ENCODE measurements at regions not wholly inside any gene's neighbourhood (a gene's known extent, or its start where the extent isn't known, plus 50 kb on each side); places are given as distances from the start of the nearest gene placed in this dataset.

GRCh38 chr12:124418791-124419190 lies 123.9 kb downstream of the RFLNA start:
- H3K27me3 ChIP-seq (ENCODE audit: low read depth, low read length) = no peaks in the 10 kb centered on the region
- peaks cover 27% of the 10 kb centered on the region for H3K36me3 ChIP-seq (replicated peaks; ENCODE audit: low read depth, low read length)
- no peak for TF ChIP-seq CTCF (IDR thresholded peaks at IDR 0.05; ENCODE audit: low read depth, low read length)
- no peak for TF ChIP-seq EZH2phosphoT487 (IDR thresholded peaks at IDR 0.05; ENCODE audit: low read depth)
- H3K79me2 ChIP-seq (ENCODE audit: low read length) = peaks cover 6% of the 10 kb centered on the region; the same call in 1 of the 2 replicates
- no peaks in the 10 kb centered on the region for H3K4me1 ChIP-seq (ENCODE audit: low read length)
- no peak overlapping the region for H2AFZ ChIP-seq (ENCODE audit: low read depth, low read length)
- no peak overlapping the region for H3K4me3 ChIP-seq (ENCODE audit: low read length)
- no peak overlapping the region for H3K4me2 ChIP-seq (ENCODE audit: low read length)
- no peak overlapping the region for H3K9ac ChIP-seq (ENCODE audit: low read length)
- no peak overlapping the region for H3K27ac ChIP-seq (ENCODE audit: low read length)
- H3K9me3 ChIP-seq (ENCODE audit: insufficient read depth, low read length) = no peaks in the 10 kb centered on the region
- peaks cover 24% of the 10 kb centered on the region for H4K20me1 ChIP-seq (ENCODE audit: insufficient read depth, low read length)

- no peaks in the 10 kb centered on the region for H3K9me3 ChIP-seq (ENCODE audit: insufficient read depth, low read length)
- no peak overlapping the region for H3K4me3 ChIP-seq (ENCODE audit: low read length)
- no peak overlapping the region for H3K4me2 ChIP-seq (ENCODE audit: low read length)
- TF ChIP-seq CTCF (IDR thresholded peaks at IDR 0.05; ENCODE audit: low read depth, low read length) = no peak
- no peak for TF ChIP-seq EZH2phosphoT487 (IDR thresholded peaks at IDR 0.05; ENCODE audit: low read depth)
- H3K27me3 ChIP-seq (ENCODE audit: low read depth, low read length) = no peaks in the 10 kb centered on the region
- H2AFZ ChIP-seq (ENCODE audit: low read depth, low read length) = no peak overlapping the region
- peaks cover 6% of the 10 kb centered on the region; the same call in 1 of the 2 replicates for H3K79me2 ChIP-seq (ENCODE audit: low read length)
- peaks cover 24% of the 10 kb centered on the region for H4K20me1 ChIP-seq (ENCODE audit: insufficient read depth, low read length)
- H3K4me1 ChIP-seq (ENCODE audit: low read length) = no peaks in the 10 kb centered on the region
- H3K27ac ChIP-seq (ENCODE audit: low read length) = no peak overlapping the region
- H3K36me3 ChIP-seq (replicated peaks; ENCODE audit: low read depth, low read length) = peaks cover 27% of the 10 kb centered on the region
- H3K9ac ChIP-seq (ENCODE audit: low read length) = no peak overlapping the region
Measured at GRCh38 chr12:124418156-124418555, 123.3 kb downstream of the RFLNA start.

GRCh38 chr12:124416516-124417395 lies 121.9 kb downstream of the RFLNA start:
- no peak for TF ChIP-seq EZH2phosphoT487 (IDR thresholded peaks at IDR 0.05; ENCODE audit: low read depth)
- no peak for TF ChIP-seq CTCF (IDR thresholded peaks at IDR 0.05; ENCODE audit: low read depth, low read length)
- peaks cover 6% of the 10 kb centered on the region; the same call in 1 of the 2 replicates for H3K79me2 ChIP-seq (ENCODE audit: low read length)
- no peaks in the 10 kb centered on the region for H3K4me1 ChIP-seq (ENCODE audit: low read length)
- no peak overlapping the region for H3K27ac ChIP-seq (ENCODE audit: low read length)
- no peak overlapping the region for H3K4me2 ChIP-seq (ENCODE audit: low read length)
- H3K9ac ChIP-seq (ENCODE audit: low read length) = no peak overlapping the region
- H3K27me3 ChIP-seq (ENCODE audit: low read depth, low read length) = no peaks in the 10 kb centered on the region
- peaks cover 24% of the 10 kb centered on the region for H4K20me1 ChIP-seq (ENCODE audit: insufficient read depth, low read length)
- no peak overlapping the region for H3K4me3 ChIP-seq (ENCODE audit: low read length)
- no peaks in the 10 kb centered on the region for H3K9me3 ChIP-seq (ENCODE audit: insufficient read depth, low read length)
- H3K36me3 ChIP-seq (replicated peaks; ENCODE audit: low read depth, low read length) = peaks cover 25% of the 10 kb centered on the region
- H2AFZ ChIP-seq (ENCODE audit: low read depth, low read length) = no peak overlapping the region

GRCh38 chr12:124415064-124415463 lies 120.2 kb downstream of the RFLNA start:
- Histone ChIP-seq H3K4me3 (ENCODE audit: low read length) (no peak overlapping the region), H3K4me1 (ENCODE audit: low read length) (no peaks in the 10 kb centered on the region), H3K9me3 (ENCODE audit: insufficient read depth, low read length) (no peaks in the 10 kb centered on the region), H3K4me2 (ENCODE audit: low read length) (no peak overlapping the region), H3K27me3 (ENCODE audit: low read depth, low read length) (no peaks in the 10 kb centered on the region), H2AFZ (ENCODE audit: low read depth, low read length) (no peak overlapping the region), H3K36me3 (replicated peaks; ENCODE audit: low read depth, low read length) (peaks cover 18% of the 10 kb centered on the region), H3K9ac (ENCODE audit: low read length) (no peak overlapping the region), H3K27ac (ENCODE audit: low read length) (no peak overlapping the region), H3K79me2 (ENCODE audit: low read length) (peaks cover 6% of the 10 kb centered on the region; the same call in 1 of the 2 replicates), H4K20me1 (ENCODE audit: insufficient read depth, low read length) (peaks cover 27% of the 10 kb centered on the region)
- TF ChIP-seq EZH2phosphoT487 (IDR thresholded peaks at IDR 0.05; ENCODE audit: low read depth) (no peak), CTCF (IDR thresholded peaks at IDR 0.05; ENCODE audit: low read depth, low read length) (no peak)

All from OCI-LY3 (cell line).